H9 (cell line): ENCODE measurements at regions not wholly inside any gene's neighbourhood (a gene's known extent, or its start where the extent isn't known, plus 50 kb on each side); places are given as distances from the start of the nearest gene placed in this dataset.

Experiments used
- DNase-seq: peaks from one replicate; pipeline ENCODE4 v3.0.0-alpha.2; 2017
- H2AFZ ChIP-seq: one replicate; pipeline ENCODE4 v1.6.1; 2013; ENCODE audit warnings: mild to moderate bottlenecking, low read length, control low read depth, moderate library complexity
- H2AK5ac ChIP-seq: 2 replicates; pipeline ENCODE4 v1.6.1; 2013; ENCODE audit warnings: low read length, control low read depth, mixed read lengths; ENCODE audit not compliant: insufficient read length
- H2BK120ac ChIP-seq: one replicate; pipeline ENCODE4 v1.6.1; 2013; ENCODE audit warnings: low read depth, mild to moderate bottlenecking, low read length, control low read depth, inconsistent platforms; ENCODE audit not compliant: poor library complexity, severe bottlenecking
- H2BK12ac ChIP-seq: 2 replicates; pipeline ENCODE4 v1.6.1; 2013; ENCODE audit warnings: low read length, control low read depth, mixed read lengths, low read depth; ENCODE audit not compliant: insufficient read length
- H2BK15ac ChIP-seq: 2 replicates; pipeline ENCODE4 v1.6.1; 2013; ENCODE audit warnings: low read depth, low read length, control low read depth
- H2BK20ac ChIP-seq: one replicate; pipeline ENCODE4 v1.6.1; 2013; ENCODE audit warnings: low read depth, mild to moderate bottlenecking, low read length, control low read depth, inconsistent platforms; ENCODE audit not compliant: poor library complexity, severe bottlenecking
- H2BK5ac ChIP-seq: 2 replicates; pipeline ENCODE4 v1.6.1; 2013; ENCODE audit warnings: low read length, control low read depth, mixed read lengths; ENCODE audit not compliant: insufficient read length
- H3K14ac ChIP-seq: 2 replicates; pipeline ENCODE4 v1.6.1; 2013; ENCODE audit warnings: low read length, control low read depth; ENCODE audit not compliant: insufficient read depth
- H3K18ac ChIP-seq: 2 replicates; pipeline ENCODE4 v1.6.1; 2013; ENCODE audit warnings: low read depth, mild to moderate bottlenecking, mixed read lengths, low read length, control low read depth; ENCODE audit not compliant: insufficient read length
- H3K23ac ChIP-seq: 2 replicates; pipeline ENCODE4 v1.6.1; 2013; ENCODE audit warnings: low read length, control low read depth, mixed read lengths, low read depth; ENCODE audit not compliant: insufficient read length
- H3K23me2 ChIP-seq: 2 replicates; pipeline ENCODE4 v1.6.1; 2013; ENCODE audit warnings: low read depth, mild to moderate bottlenecking, mixed read lengths, low read length, control low read depth; ENCODE audit not compliant: insufficient read length, poor library complexity, severe bottlenecking
- H3K27ac ChIP-seq: 2 replicates; pipeline ENCODE4 v1.5.1; 2013; ENCODE audit warnings: low read length, control low read depth, mixed read lengths, low read depth; ENCODE audit not compliant: insufficient read length
- H3K27me3 ChIP-seq: 2 replicates; pipeline ENCODE4 v1.6.1; 2013; ENCODE audit warnings: low read length, control low read depth, inconsistent platforms; ENCODE audit not compliant: insufficient read depth
- H3K4ac ChIP-seq: 2 replicates; pipeline ENCODE4 v1.6.1; 2013; ENCODE audit warnings: low read depth, mild to moderate bottlenecking, control low read depth, inconsistent platforms, low read length, moderate library complexity
- H3K4me1 ChIP-seq: 2 replicates; pipeline ENCODE4 v1.6.1; 2013; ENCODE audit warnings: low read length, control low read depth, inconsistent platforms; ENCODE audit not compliant: insufficient read depth
- H3K4me2 ChIP-seq: 2 replicates; pipeline ENCODE4 v1.6.1; 2013; ENCODE audit warnings: low read length, control low read depth, mixed read lengths; ENCODE audit not compliant: insufficient read length, insufficient read depth
- H3K56ac ChIP-seq: 2 replicates; pipeline ENCODE4 v1.6.1; 2013; ENCODE audit warnings: low read depth, mild to moderate bottlenecking, mixed read lengths, low read length, control low read depth; ENCODE audit not compliant: insufficient read length
- H3K79me1 ChIP-seq: 2 replicates; pipeline ENCODE4 v1.6.1; 2013; ENCODE audit warnings: low read depth, mild to moderate bottlenecking, moderate library complexity, low read length, control low read depth, inconsistent platforms; ENCODE audit not compliant: insufficient read depth, poor library complexity, severe bottlenecking
- H3K79me2 ChIP-seq: 2 replicates; pipeline ENCODE4 v1.6.1; 2013; ENCODE audit warnings: low read length, control low read depth, inconsistent platforms; ENCODE audit not compliant: insufficient read depth
- H3K9ac ChIP-seq: 2 replicates; pipeline ENCODE4 v1.6.1; 2013; ENCODE audit warnings: low read length, control low read depth, mixed read lengths; ENCODE audit not compliant: insufficient read length; ENCODE audit errors: extremely low read depth
- H3K9me3 ChIP-seq: one replicate; pipeline ENCODE4 v1.6.1; 2013; ENCODE audit warnings: low read depth, low read length, inconsistent platforms; ENCODE audit not compliant: control insufficient read depth
- H3T11ph ChIP-seq: one replicate; pipeline ENCODE4 v1.6.1; 2013; ENCODE audit warnings: mild to moderate bottlenecking, low read length, control low read depth, inconsistent platforms
- H4K20me1 ChIP-seq: one replicate; pipeline ENCODE4 v1.6.1; 2013; ENCODE audit not compliant: control insufficient read depth, insufficient read length, insufficient read depth
- H4K5ac ChIP-seq: 2 replicates; pipeline ENCODE4 v1.6.1; 2013; ENCODE audit warnings: low read depth, mild to moderate bottlenecking, mixed read lengths, low read length, control low read depth; ENCODE audit not compliant: insufficient read length
- H4K8ac ChIP-seq: replicated peaks from 2 replicates; pipeline ENCODE4 v1.6.1; 2013; ENCODE audit warnings: low read length, control low read depth, mixed read lengths, low read depth; ENCODE audit not compliant: insufficient read length
- H4K91ac ChIP-seq: 2 replicates; pipeline ENCODE4 v1.6.1; 2013; ENCODE audit warnings: low read depth, mild to moderate bottlenecking, moderate library complexity, mixed read lengths, low read length, control low read depth; ENCODE audit not compliant: insufficient read length
- H3K27ac Mint-ChIP-seq, 3 experiments: 2 replicates in 2 of 3; 3 replicates in 1 of 3; pipeline ENCODE4 v1.8.0; 2020 to 2021; ENCODE audit warnings: mixed read lengths in 3 of 3, mild to moderate bottlenecking in 1 of 3, moderate library complexity in 1 of 3
- H3K27me3 Mint-ChIP-seq: 2 replicates; pipeline ENCODE4 v1.8.0; 2021; ENCODE audit warnings: low read depth, mild to moderate bottlenecking, moderate library complexity, mixed read lengths
- H3K36me3 Mint-ChIP-seq, 3 experiments: 2 replicates in 2 of 3; 3 replicates in 1 of 3; pipeline ENCODE4 v1.8.0; 2020 to 2021; ENCODE audit warnings: low read depth in 3 of 3, mixed read lengths in 3 of 3; ENCODE audit not compliant: insufficient read depth in 1 of 3
- H3K4me1 Mint-ChIP-seq, 2 experiments: 2 replicates each; pipeline ENCODE4 v1.8.0; 2020; ENCODE audit warnings: mixed read lengths in 2 of 2
- H3K4me3 Mint-ChIP-seq, 2 experiments: 2 replicates in 1 of 2; 3 replicates in 1 of 2; pipeline ENCODE4 v1.8.0; 2020 to 2021; ENCODE audit warnings: mild to moderate bottlenecking in 2 of 2, mixed read lengths in 2 of 2, moderate library complexity in 1 of 2
- H3K9me3 Mint-ChIP-seq, 2 experiments: 2 replicates in 1 of 2; 3 replicates in 1 of 2; pipeline ENCODE4 v1.8.0; 2020; ENCODE audit warnings: mild to moderate bottlenecking in 2 of 2, mixed read lengths in 2 of 2, moderate library complexity in 1 of 2
- CTCF ChIP-seq: fragments of 200-600 bp; sonication (generic); conservative IDR thresholded peaks from 3 replicates; pipeline ENCODE4 v1.8.0; 2021; ENCODE audit warnings: antibody characterized with exemption, mild to moderate bottlenecking
- WGBS: extraction: QIAGEN DNeasy Blood & Tissue Kit; methylation state at CpG from one replicate; pipeline ENCODE4 v1.1.7; 2013; ENCODE audit warnings: missing lambda C conversion rate, low lambda C conversion rate, mixed read lengths; ENCODE audit not compliant: insufficient read length; ENCODE audit errors: extremely low coverage; 5-methylcytosine and 5-hydroxymethylcytosine counted together

DNA sequence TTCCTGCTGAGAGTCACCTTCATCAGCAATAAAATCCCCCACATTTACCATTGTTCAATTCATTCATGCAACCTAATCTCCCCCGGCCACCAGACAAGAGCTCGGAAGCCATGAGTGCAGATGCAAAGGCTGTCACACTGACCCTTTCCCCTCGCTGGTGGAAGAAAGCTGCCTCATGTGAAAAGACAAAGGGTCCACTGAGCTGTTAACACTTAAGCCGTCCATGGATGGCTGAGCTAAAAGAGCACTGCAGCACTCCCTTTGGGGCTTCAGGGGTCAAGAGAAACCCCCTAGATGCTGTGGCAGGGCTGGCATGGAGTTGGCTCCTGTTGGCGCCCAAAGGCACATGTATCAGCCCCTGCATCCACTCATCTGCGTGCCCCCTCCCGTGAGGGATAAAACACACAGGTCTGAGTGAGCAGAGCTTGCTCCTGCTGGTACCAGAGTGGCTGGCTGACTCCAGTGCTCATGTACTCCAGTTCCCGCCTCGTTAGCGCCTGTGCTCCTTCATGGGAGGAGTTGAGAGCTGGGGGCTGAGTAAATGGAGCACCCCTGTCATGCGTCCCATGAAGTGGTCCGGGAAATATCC is 216.5 kb downstream of the PDHA2 start:
- H3K27me3 Mint-ChIP-seq, result no peaks in the 10 kb centered on the region
- Histone ChIP-seq H3K27ac (no peak overlapping the region), H3K79me1 (no peaks in the 10 kb centered on the region), H3K4ac (no peak overlapping the region), H2BK5ac (no peak overlapping the region), H3K14ac (no peak overlapping the region), H3K18ac (no peak overlapping the region), H2BK120ac (no peak overlapping the region), H2BK12ac (no peak overlapping the region), H4K20me1 (no peaks in the 10 kb centered on the region), H3K4me1 (no peaks in the 10 kb centered on the region), H3K9me3 (no peaks in the 10 kb centered on the region), H2BK15ac (no peak overlapping the region), H3K9ac (no peak overlapping the region), H3K27me3 (no peaks in the 10 kb centered on the region), H2AFZ (no peak overlapping the region), H3K23ac (no peak overlapping the region), H3K4me2 (no peak overlapping the region), H4K91ac (no peak overlapping the region), H3K56ac (no peak overlapping the region), H3T11ph (no peak overlapping the region), H4K8ac (no peak overlapping the region), H2AK5ac (no peak overlapping the region), H3K23me2 (no peaks in the 10 kb centered on the region), H2BK20ac (no peak overlapping the region), H4K5ac (no peak overlapping the region), H3K79me2 (no peaks in the 10 kb centered on the region)
- no CpG with 5 or more reads among the region's 12 CpGs for WGBS
- no peak for TF ChIP-seq CTCF
- H3K9me3 Mint-ChIP-seq, result no peaks in the 10 kb centered on the region; a peak in 1 of 5 replicates
- DNase-seq, result no peak
- H3K4me1 Mint-ChIP-seq, result peaks cover 3 to 9% of the 10 kb centered on the region in 2 experiments
- H3K36me3 Mint-ChIP-seq, result no peaks in the 10 kb centered on the region
- peak overlapping the region in 2 of 3 experiments; percentile 19 to 48; a peak in 2 of 7 replicates for H3K27ac Mint-ChIP-seq
- H3K4me3 Mint-ChIP-seq, result no peak overlapping the region
